Peyer's patch (tissue), 4 donors: ENCODE measurements at regions not wholly inside any gene's neighbourhood (a gene's known extent, or its start where the extent isn't known, plus 50 kb on each side); places are given as distances from the start of the nearest gene placed in this dataset.

ENCODE experiments used
- POLR2A ChIP-seq, 2 donors: fragments of 450-650 bp; IDR thresholded peaks; one replicate each; pipeline ENCODE4 v1.5.1; 2017; ENCODE audit warnings: antibody characterized with exemption in 2 of 2, mild to moderate bottlenecking in 2 of 2, moderate library complexity in 2 of 2
- TF ChIP-seq, protein P1 (sequence below), 6 experiments: fragments of 450-650 bp in 4 of 6; fragments of 200-600 bp in 2 of 6; sonication (generic) in 1 of 6; IDR thresholded peaks; one replicate each; pipeline ENCODE4 v1.5.1; 2017 to 2019; ENCODE audit warnings: antibody characterized with exemption in 6 of 6, mild to moderate bottlenecking in 3 of 6, moderate library complexity in 1 of 6

DNA sequence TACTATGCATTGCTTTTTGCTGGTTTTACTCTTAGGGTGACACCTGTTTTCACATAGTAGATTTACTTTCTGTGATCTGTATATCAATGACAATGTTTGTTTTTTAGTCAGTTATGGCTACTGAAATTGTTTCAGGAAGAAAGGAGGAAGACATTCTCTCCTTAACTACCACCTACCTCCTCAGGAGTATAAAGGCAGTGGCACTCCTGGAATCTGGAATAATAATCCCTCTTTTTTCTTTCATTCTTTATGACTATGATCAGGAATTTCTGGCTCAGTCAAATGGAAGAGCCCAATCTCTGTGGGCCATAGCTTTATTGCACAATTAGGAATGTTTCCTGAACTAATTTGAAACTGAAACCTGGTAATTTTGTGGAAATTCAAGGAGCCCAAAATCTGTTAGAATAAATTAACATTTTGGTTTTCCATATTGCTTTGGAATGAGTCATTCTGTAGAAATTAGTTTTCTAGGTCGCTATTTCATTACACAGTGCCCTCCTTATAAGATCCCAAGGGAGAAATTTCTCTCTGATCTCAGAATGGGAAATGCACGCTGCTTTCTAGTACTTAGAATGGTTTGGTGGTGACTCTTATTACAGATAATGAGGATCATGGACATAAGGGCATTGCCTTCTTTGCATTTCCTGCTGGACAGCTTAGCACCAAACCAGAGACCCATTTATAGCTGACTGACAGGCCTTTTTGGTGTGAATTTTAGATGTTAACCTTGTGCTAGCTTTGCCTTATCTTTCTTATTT is 95.3 kb upstream of the VLDLR start:
- TF ChIP-seq, protein P1, sequence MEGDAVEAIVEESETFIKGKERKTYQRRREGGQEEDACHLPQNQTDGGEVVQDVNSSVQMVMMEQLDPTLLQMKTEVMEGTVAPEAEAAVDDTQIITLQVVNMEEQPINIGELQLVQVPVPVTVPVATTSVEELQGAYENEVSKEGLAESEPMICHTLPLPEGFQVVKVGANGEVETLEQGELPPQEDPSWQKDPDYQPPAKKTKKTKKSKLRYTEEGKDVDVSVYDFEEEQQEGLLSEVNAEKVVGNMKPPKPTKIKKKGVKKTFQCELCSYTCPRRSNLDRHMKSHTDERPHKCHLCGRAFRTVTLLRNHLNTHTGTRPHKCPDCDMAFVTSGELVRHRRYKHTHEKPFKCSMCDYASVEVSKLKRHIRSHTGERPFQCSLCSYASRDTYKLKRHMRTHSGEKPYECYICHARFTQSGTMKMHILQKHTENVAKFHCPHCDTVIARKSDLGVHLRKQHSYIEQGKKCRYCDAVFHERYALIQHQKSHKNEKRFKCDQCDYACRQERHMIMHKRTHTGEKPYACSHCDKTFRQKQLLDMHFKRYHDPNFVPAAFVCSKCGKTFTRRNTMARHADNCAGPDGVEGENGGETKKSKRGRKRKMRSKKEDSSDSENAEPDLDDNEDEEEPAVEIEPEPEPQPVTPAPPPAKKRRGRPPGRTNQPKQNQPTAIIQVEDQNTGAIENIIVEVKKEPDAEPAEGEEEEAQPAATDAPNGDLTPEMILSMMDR (IDR thresholded peaks at IDR 0.05) = no peak
- no peak for TF ChIP-seq POLR2A (IDR thresholded peaks at IDR 0.05)
